ENCODE measurements at regions not wholly inside any gene's neighbourhood (a gene's known extent, or its start where the extent isn't known, plus 50 kb on each side); places are given as distances from the start of the nearest gene placed in this dataset.

DNA sequence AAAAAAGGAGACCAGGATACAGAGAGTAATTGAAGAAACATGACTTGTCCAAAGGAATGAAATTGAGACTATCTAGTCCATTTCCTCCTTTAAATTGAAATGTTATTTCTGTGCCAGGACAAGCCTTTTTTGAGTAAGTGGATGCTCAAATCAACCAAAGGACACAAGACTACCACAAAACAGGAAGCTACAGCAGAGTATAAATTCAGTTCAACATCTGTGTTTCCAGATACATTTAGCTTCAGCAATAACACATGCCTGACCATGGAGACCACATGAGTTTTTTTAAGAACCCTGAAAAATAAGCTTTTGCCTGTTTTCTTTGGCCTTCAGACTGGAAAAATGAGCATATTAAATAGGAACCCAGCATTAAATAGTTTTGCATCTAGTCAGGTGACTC is 707.5 kb downstream of the ZWINT start:
- ChIA-PET POLR2A (no interaction called here), CTCF (no interaction called here)
- no peaks in the 10 kb centered on the region for H3K9me3 Mint-ChIP-seq
- ATAC-seq (no peak), DNase-seq (ENCODE audit: low spot score) (no peak)
- no peaks in the 10 kb centered on the region for H3K36me3 Mint-ChIP-seq
- TF ChIP-seq, protein P1, sequence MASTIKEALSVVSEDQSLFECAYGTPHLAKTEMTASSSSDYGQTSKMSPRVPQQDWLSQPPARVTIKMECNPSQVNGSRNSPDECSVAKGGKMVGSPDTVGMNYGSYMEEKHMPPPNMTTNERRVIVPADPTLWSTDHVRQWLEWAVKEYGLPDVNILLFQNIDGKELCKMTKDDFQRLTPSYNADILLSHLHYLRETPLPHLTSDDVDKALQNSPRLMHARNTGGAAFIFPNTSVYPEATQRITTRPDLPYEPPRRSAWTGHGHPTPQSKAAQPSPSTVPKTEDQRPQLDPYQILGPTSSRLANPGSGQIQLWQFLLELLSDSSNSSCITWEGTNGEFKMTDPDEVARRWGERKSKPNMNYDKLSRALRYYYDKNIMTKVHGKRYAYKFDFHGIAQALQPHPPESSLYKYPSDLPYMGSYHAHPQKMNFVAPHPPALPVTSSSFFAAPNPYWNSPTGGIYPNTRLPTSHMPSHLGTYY (CRISPR knock-in tag; IDR thresholded peaks at IDR 0.05), result no peak
- no peak for TF ChIP-seq ZNF317 (CRISPR knock-in tag; IDR thresholded peaks at IDR 0.05; ENCODE audit: borderline replicate concordance, low read depth)
- no peak for TF ChIP-seq SMAD4 (CRISPR knock-in tag; IDR thresholded peaks at IDR 0.05)
- TF ChIP-seq, protein P2, sequence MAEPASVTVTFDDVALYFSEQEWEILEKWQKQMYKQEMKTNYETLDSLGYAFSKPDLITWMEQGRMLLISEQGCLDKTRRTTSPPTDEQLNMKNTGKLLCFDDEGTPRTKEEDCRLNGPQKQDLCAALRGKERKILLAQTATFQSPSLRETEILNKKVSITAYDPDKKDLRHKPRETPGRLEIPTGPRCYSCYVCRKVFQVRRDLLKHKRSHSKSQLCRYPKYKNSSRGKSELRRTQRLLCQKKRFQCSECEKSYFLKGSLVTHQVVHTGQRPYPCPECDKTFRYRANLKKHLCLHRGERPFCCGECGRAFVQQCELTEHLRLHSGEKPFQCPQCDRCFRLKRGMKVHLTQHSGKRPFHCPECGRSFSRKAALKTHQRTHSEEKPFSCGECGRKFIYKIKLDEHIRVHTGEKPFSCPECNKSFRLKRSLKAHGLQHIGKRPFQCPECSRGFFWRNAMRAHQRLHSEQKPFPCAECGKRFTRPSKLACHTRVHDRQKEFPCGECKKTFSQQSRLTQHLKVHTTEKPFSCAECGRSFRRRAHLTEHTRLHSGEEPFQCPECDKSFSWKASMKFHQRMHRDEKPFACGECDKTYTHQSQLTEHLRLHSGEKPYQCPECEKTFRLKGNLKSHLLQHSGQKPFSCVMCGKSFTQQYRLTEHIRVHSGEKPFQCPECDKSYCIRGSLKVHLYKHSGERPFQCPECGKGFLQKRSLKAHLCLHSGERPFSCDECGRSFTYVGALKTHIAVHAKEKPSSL (CRISPR knock-in tag; conservative IDR thresholded peaks at IDR 0.05), result no peak
- no peak for TF ChIP-seq JAZF1 (CRISPR knock-in tag; IDR thresholded peaks at IDR 0.05)
- no peak for TF ChIP-seq RORB (CRISPR knock-in tag; IDR thresholded peaks at IDR 0.05)
- no peak for TF ChIP-seq ZNF396 (CRISPR knock-in tag; IDR thresholded peaks at IDR 0.05; ENCODE audit: borderline replicate concordance)
- no peak for TF ChIP-seq ZBTB21 (CRISPR knock-in tag; IDR thresholded peaks at IDR 0.05; ENCODE audit: borderline replicate concordance)
- no peak for TF ChIP-seq NFE2L1 (CRISPR knock-in tag; IDR thresholded peaks at IDR 0.05)
- H3K4me3 Mint-ChIP-seq, result no peak overlapping the region
- no peaks in the 10 kb centered on the region for H3K4me1 Mint-ChIP-seq
- H3K27me3 Mint-ChIP-seq (ENCODE audit: low read depth), result no peaks in the 10 kb centered on the region
- H3K27ac Mint-ChIP-seq, result no peak overlapping the region

DNA sequence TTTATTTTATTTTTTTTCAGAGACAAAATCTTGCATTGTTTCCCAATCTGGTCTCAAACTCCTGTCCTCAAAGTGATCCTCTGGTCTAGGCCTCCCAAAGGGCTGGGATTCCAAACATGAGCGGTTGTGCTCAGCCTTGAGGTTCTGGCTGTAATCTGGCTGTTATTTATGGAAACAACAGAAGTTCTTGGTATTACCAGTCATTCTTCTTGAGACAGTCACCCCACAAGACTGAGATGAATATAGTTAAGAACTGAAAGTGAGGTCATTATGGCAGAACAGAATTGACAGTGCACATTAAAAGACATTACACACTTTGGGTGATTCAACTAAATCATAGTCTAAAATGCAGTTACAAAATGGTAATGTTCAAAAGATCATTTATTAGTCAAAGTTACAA is 719.5 kb downstream of the ZWINT start:
- ATAC-seq (no peak), DNase-seq (ENCODE audit: low spot score) (no peak)
- POLR2A ChIA-PET, result no interaction called here
- Mint-ChIP-seq H3K4me1 (no peaks in the 10 kb centered on the region), H3K27me3 (ENCODE audit: low read depth) (no peaks in the 10 kb centered on the region), H3K27ac (no peak overlapping the region), H3K9me3 (no peaks in the 10 kb centered on the region), H3K36me3 (no peaks in the 10 kb centered on the region), H3K4me3 (no peak overlapping the region)
- TF ChIP-seq KAT7 (CRISPR knock-in tag; IDR thresholded peaks at IDR 0.05; ENCODE audit: borderline replicate concordance) (no peak), ZNF232 (CRISPR knock-in tag; IDR thresholded peaks at IDR 0.05) (no peak), ZNF317 (CRISPR knock-in tag; IDR thresholded peaks at IDR 0.05; ENCODE audit: borderline replicate concordance, low read depth) (no peak)
- TF ChIP-seq, protein P3, sequence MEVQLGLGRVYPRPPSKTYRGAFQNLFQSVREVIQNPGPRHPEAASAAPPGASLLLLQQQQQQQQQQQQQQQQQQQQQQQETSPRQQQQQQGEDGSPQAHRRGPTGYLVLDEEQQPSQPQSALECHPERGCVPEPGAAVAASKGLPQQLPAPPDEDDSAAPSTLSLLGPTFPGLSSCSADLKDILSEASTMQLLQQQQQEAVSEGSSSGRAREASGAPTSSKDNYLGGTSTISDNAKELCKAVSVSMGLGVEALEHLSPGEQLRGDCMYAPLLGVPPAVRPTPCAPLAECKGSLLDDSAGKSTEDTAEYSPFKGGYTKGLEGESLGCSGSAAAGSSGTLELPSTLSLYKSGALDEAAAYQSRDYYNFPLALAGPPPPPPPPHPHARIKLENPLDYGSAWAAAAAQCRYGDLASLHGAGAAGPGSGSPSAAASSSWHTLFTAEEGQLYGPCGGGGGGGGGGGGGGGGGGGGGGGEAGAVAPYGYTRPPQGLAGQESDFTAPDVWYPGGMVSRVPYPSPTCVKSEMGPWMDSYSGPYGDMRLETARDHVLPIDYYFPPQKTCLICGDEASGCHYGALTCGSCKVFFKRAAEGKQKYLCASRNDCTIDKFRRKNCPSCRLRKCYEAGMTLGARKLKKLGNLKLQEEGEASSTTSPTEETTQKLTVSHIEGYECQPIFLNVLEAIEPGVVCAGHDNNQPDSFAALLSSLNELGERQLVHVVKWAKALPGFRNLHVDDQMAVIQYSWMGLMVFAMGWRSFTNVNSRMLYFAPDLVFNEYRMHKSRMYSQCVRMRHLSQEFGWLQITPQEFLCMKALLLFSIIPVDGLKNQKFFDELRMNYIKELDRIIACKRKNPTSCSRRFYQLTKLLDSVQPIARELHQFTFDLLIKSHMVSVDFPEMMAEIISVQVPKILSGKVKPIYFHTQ (CRISPR knock-in tag; IDR thresholded peaks at IDR 0.05), result no peak
- TF ChIP-seq, protein P4, sequence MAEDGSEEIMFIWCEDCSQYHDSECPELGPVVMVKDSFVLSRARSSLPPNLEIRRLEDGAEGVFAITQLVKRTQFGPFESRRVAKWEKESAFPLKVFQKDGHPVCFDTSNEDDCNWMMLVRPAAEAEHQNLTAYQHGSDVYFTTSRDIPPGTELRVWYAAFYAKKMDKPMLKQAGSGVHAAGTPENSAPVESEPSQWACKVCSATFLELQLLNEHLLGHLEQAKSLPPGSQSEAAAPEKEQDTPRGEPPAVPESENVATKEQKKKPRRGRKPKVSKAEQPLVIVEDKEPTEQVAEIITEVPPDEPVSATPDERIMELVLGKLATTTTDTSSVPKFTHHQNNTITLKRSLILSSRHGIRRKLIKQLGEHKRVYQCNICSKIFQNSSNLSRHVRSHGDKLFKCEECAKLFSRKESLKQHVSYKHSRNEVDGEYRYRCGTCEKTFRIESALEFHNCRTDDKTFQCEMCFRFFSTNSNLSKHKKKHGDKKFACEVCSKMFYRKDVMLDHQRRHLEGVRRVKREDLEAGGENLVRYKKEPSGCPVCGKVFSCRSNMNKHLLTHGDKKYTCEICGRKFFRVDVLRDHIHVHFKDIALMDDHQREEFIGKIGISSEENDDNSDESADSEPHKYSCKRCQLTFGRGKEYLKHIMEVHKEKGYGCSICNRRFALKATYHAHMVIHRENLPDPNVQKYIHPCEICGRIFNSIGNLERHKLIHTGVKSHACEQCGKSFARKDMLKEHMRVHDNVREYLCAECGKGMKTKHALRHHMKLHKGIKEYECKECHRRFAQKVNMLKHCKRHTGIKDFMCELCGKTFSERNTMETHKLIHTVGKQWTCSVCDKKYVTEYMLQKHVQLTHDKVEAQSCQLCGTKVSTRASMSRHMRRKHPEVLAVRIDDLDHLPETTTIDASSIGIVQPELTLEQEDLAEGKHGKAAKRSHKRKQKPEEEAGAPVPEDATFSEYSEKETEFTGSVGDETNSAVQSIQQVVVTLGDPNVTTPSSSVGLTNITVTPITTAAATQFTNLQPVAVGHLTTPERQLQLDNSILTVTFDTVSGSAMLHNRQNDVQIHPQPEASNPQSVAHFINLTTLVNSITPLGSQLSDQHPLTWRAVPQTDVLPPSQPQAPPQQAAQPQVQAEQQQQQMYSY (CRISPR knock-in tag; IDR thresholded peaks at IDR 0.05), result no peak
- CTCF ChIA-PET, result interaction anchor here (0.7 kb wide), 1 partner anchor 12 kb away, joined by 5 read pairs; no protein-coding TSS in a partner anchor

Measured in WTC11 (cell line).